ENCODE measurements at regions not wholly inside any gene's neighbourhood (a gene's known extent, or its start where the extent isn't known, plus 50 kb on each side); places are given as distances from the start of the nearest gene placed in this dataset.

- H3K4me3 ChIP-seq (ENCODE audit: low read length in 2 of 2): no peak overlapping the region
- H3K4me1 Mint-ChIP-seq: no peaks in the 10 kb centered on the region
- no peaks in the 10 kb centered on the region for H3K27me3 ChIP-seq (ENCODE audit: insufficient read depth, low read length)
- no peak for DNase-seq
- no peaks in the 10 kb centered on the region for H3K9me3 ChIP-seq (ENCODE audit: control insufficient read depth in 1 of 2, low read length in 2 of 2)
- no peaks in the 10 kb centered on the region for H3K36me3 Mint-ChIP-seq
- ChIA-PET POLR2A (ENCODE audit: partially characterized antibody) (no interaction called here), CTCF (ENCODE audit: partially characterized antibody) (no interaction called here)
- no peak overlapping the region for H3K27ac Mint-ChIP-seq
- H3K4me3 Mint-ChIP-seq: no peak overlapping the region
- no peak overlapping the region for H3K27ac ChIP-seq (ENCODE audit: low read depth, low read length)
- H3K36me3 ChIP-seq (ENCODE audit: insufficient read depth, low read length): no peaks in the 10 kb centered on the region
- H3K4me1 ChIP-seq (ENCODE audit: insufficient read depth, low read length): no peaks in the 10 kb centered on the region
- no peaks in the 10 kb centered on the region for H3K27me3 Mint-ChIP-seq
- H3K9me3 Mint-ChIP-seq: peaks cover 0 to 14% (median 7%) of the 10 kb centered on the region in 8 donors
- intact Hi-C loops (cut with micrococcal nuclease): no loop called here
These were observed 324.3 kb upstream of the SLIT2 start for GRCh38 chr4:19927381-19927780.

GRCh38 chr4:19925516-19925915 lies 326.2 kb upstream of the SLIT2 start:
- Mint-ChIP-seq H3K9me3 (peaks cover 0 to 14% (median 8%) of the 10 kb centered on the region in 8 donors), H3K4me3 (no peak overlapping the region), H3K36me3 (no peaks in the 10 kb centered on the region), H3K27me3 (no peaks in the 10 kb centered on the region), H3K4me1 (no peaks in the 10 kb centered on the region), H3K27ac (no peak overlapping the region)
- ChIA-PET CTCF (ENCODE audit: partially characterized antibody) (no interaction called here), POLR2A (ENCODE audit: partially characterized antibody) (no interaction called here)
- no peaks in the 10 kb centered on the region for H3K36me3 ChIP-seq (ENCODE audit: insufficient read depth, low read length)
- no peaks in the 10 kb centered on the region for H3K4me1 ChIP-seq (ENCODE audit: insufficient read depth, low read length)
- intact Hi-C loops (cut with micrococcal nuclease): no loop called here
- DNase-seq: no peak
- no peaks in the 10 kb centered on the region for H3K27me3 ChIP-seq (ENCODE audit: insufficient read depth, low read length)
- H3K27ac ChIP-seq (ENCODE audit: low read depth, low read length): no peak overlapping the region
- H3K4me3 ChIP-seq (ENCODE audit: low read length in 2 of 2): no peak overlapping the region
- no peaks in the 10 kb centered on the region for H3K9me3 ChIP-seq (ENCODE audit: control insufficient read depth in 1 of 2, low read length in 2 of 2)

GRCh38 chr4:19924761-19925160 lies 326.9 kb upstream of the SLIT2 start:
- ChIA-PET CTCF (ENCODE audit: partially characterized antibody) (no interaction called here), POLR2A (ENCODE audit: partially characterized antibody) (no interaction called here)
- Histone ChIP-seq H3K27ac (ENCODE audit: low read depth, low read length) (no peak overlapping the region), H3K4me3 (ENCODE audit: low read length in 2 of 2) (no peak overlapping the region), H3K36me3 (ENCODE audit: insufficient read depth, low read length) (no peaks in the 10 kb centered on the region), H3K27me3 (ENCODE audit: insufficient read depth, low read length) (no peaks in the 10 kb centered on the region), H3K9me3 (ENCODE audit: control insufficient read depth in 1 of 2, low read length in 2 of 2) (no peaks in the 10 kb centered on the region), H3K4me1 (ENCODE audit: insufficient read depth, low read length) (no peaks in the 10 kb centered on the region)
- H3K9me3 Mint-ChIP-seq: peaks cover 0 to 14% (median 7%) of the 10 kb centered on the region in 8 donors
- H3K36me3 Mint-ChIP-seq: no peaks in the 10 kb centered on the region
- H3K27ac Mint-ChIP-seq: no peak overlapping the region
- intact Hi-C loops (cut with micrococcal nuclease): no loop called here
- no peaks in the 10 kb centered on the region for H3K4me1 Mint-ChIP-seq
- no peaks in the 10 kb centered on the region for H3K27me3 Mint-ChIP-seq
- no peak overlapping the region for H3K4me3 Mint-ChIP-seq
- no peak for DNase-seq

DNA sequence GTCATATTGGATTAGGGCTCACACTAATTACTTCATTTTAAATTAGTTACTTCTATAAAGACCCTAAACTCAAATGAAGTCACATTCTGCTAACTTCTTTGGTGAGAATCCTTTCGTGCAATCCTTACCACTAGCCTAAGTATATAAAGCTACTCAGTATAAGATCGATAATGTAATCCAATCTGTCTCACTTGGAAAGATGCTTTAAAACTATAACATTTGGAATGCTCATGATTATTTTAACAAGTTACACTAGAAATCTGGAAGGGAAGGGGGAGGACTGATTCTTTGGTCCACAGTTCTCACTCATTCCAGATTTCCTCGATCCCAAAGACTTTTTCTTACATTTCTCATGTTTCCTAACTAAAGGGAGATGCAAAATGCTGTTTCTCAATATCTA lies 336.4 kb upstream of the SLIT2 start:
- Mint-ChIP-seq H3K27ac (no peak overlapping the region), H3K9me3 (peaks cover 4 to 21% (median 13%) of the 10 kb centered on the region in 8 donors), H3K27me3 (no peaks in the 10 kb centered on the region), H3K4me1 (no peaks in the 10 kb centered on the region), H3K4me3 (no peak overlapping the region), H3K36me3 (no peaks in the 10 kb centered on the region)
- Histone ChIP-seq H3K4me1 (ENCODE audit: insufficient read depth, low read length) (no peaks in the 10 kb centered on the region), H3K36me3 (ENCODE audit: insufficient read depth, low read length) (no peaks in the 10 kb centered on the region), H3K27ac (ENCODE audit: low read depth, low read length) (no peak overlapping the region), H3K27me3 (ENCODE audit: insufficient read depth, low read length) (no peaks in the 10 kb centered on the region), H3K9me3 (ENCODE audit: control insufficient read depth in 1 of 2, low read length in 2 of 2) (no peaks in the 10 kb centered on the region), H3K4me3 (ENCODE audit: low read length in 2 of 2) (no peak overlapping the region)
- no peak for DNase-seq
- POLR2A ChIA-PET (ENCODE audit: partially characterized antibody): no interaction called here
- CTCF ChIA-PET (ENCODE audit: partially characterized antibody): no interaction called here
- intact Hi-C loops (cut with micrococcal nuclease): no loop called here

- H3K4me3 Mint-ChIP-seq: no peak overlapping the region
- peaks cover 3 to 17% (median 8%) of the 10 kb centered on the region in 8 donors for H3K9me3 Mint-ChIP-seq
- H3K4me1 ChIP-seq (ENCODE audit: insufficient read depth, low read length): no peaks in the 10 kb centered on the region
- no peaks in the 10 kb centered on the region for H3K27me3 ChIP-seq (ENCODE audit: insufficient read depth, low read length)
- H3K4me3 ChIP-seq (ENCODE audit: low read length in 2 of 2): no peak overlapping the region
- H3K36me3 ChIP-seq (ENCODE audit: insufficient read depth, low read length): no peaks in the 10 kb centered on the region
- no peaks in the 10 kb centered on the region for H3K27me3 Mint-ChIP-seq
- no peak overlapping the region for H3K27ac Mint-ChIP-seq
- no peaks in the 10 kb centered on the region for H3K4me1 Mint-ChIP-seq
- ChIA-PET CTCF (ENCODE audit: partially characterized antibody) (no interaction called here), POLR2A (ENCODE audit: partially characterized antibody) (no interaction called here)
- H3K9me3 ChIP-seq (ENCODE audit: control insufficient read depth in 1 of 2, low read length in 2 of 2): no peaks in the 10 kb centered on the region
- intact Hi-C loops (cut with micrococcal nuclease): no loop called here
- H3K27ac ChIP-seq (ENCODE audit: low read depth, low read length): no peak overlapping the region
- no peaks in the 10 kb centered on the region for H3K36me3 Mint-ChIP-seq
- DNase-seq: no peak
These were observed 338.1 kb upstream of the SLIT2 start for GRCh38 chr4:19913650-19914049.

DNA sequence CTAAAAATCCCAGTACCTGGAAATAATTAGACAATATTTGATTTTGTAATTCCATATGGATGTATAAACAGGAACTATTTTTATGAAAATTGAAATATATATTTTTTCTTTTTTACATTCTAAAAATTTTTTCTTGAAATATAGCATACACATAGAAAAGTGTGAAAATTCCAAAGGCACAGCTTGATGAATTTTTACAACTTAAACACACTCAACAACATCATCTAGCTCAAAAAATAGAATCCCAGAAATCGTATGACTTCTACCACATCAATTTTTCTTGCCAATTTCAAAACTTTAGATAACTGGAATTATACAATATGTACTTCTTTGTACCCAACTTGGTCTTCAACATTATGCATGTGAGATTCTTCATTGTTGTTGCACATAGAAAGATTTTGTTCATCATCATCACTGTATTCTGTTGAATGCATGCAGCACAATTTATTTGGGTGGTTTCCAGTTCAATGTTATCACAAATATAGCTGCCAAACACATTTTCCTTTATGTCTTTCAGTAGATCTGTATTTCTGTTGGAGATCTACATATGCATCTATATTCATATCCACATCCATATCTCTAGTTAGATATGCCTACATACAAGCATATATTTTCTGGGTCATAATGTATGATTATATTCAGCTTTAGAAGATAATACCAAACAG lies 340.7 kb upstream of the SLIT2 start:
- no peaks in the 10 kb centered on the region for H3K4me1 Mint-ChIP-seq
- Histone ChIP-seq H3K27me3 (ENCODE audit: insufficient read depth, low read length) (no peaks in the 10 kb centered on the region), H3K27ac (ENCODE audit: low read depth, low read length) (no peak overlapping the region), H3K4me1 (ENCODE audit: insufficient read depth, low read length) (no peaks in the 10 kb centered on the region), H3K36me3 (ENCODE audit: insufficient read depth, low read length) (no peaks in the 10 kb centered on the region), H3K9me3 (ENCODE audit: control insufficient read depth in 1 of 2, low read length in 2 of 2) (no peaks in the 10 kb centered on the region), H3K4me3 (ENCODE audit: low read length in 2 of 2) (no peak overlapping the region)
- CTCF ChIA-PET (ENCODE audit: partially characterized antibody): no interaction called here
- H3K4me3 Mint-ChIP-seq: no peak overlapping the region
- H3K9me3 Mint-ChIP-seq: peaks cover 2 to 9% (median 3%) of the 10 kb centered on the region in 8 donors
- no peaks in the 10 kb centered on the region for H3K36me3 Mint-ChIP-seq
- H3K27ac Mint-ChIP-seq: no peak overlapping the region
- no peak for DNase-seq
- H3K27me3 Mint-ChIP-seq: no peaks in the 10 kb centered on the region
- intact Hi-C loops (cut with micrococcal nuclease): no loop called here
- POLR2A ChIA-PET (ENCODE audit: partially characterized antibody): no interaction called here

DNA sequence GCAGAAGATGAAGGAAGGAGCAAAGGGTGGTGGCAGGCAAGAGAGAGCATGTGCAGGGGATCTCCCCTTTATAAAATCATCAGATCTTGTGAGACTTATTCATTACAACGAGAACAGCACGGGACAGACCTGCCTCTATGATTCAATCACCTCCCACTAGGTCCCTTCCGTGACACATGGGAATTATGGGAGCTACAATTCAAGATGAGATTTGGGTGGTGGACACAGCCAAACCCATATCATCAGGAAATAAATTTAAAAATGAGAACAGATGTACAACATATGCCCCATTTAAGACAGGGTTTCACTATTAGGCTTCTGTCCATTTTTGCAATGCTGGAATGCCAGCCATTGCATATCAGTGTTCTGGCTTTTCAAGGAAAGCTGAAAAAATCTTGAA lies 346.7 kb upstream of the SLIT2 start:
- H3K9me3 ChIP-seq (ENCODE audit: control insufficient read depth in 1 of 2, low read length in 2 of 2): no peaks in the 10 kb centered on the region
- no peaks in the 10 kb centered on the region for H3K4me1 ChIP-seq (ENCODE audit: insufficient read depth, low read length)
- H3K9me3 Mint-ChIP-seq: peaks cover 0 to 11% (median 5%) of the 10 kb centered on the region in 8 donors
- H3K4me3 ChIP-seq (ENCODE audit: low read length in 2 of 2): no peak overlapping the region
- H3K4me1 Mint-ChIP-seq: no peaks in the 10 kb centered on the region
- ChIA-PET CTCF (ENCODE audit: partially characterized antibody) (no interaction called here), POLR2A (ENCODE audit: partially characterized antibody) (no interaction called here)
- no peaks in the 10 kb centered on the region for H3K27me3 Mint-ChIP-seq
- no peak overlapping the region for H3K4me3 Mint-ChIP-seq
- no peaks in the 10 kb centered on the region for H3K27me3 ChIP-seq (ENCODE audit: insufficient read depth, low read length)
- H3K36me3 ChIP-seq (ENCODE audit: insufficient read depth, low read length): no peaks in the 10 kb centered on the region
- intact Hi-C loops (cut with micrococcal nuclease): no loop called here
- no peak overlapping the region for H3K27ac ChIP-seq (ENCODE audit: low read depth, low read length)
- H3K36me3 Mint-ChIP-seq: no peaks in the 10 kb centered on the region
- DNase-seq: no peak
- no peak overlapping the region for H3K27ac Mint-ChIP-seq

DNA sequence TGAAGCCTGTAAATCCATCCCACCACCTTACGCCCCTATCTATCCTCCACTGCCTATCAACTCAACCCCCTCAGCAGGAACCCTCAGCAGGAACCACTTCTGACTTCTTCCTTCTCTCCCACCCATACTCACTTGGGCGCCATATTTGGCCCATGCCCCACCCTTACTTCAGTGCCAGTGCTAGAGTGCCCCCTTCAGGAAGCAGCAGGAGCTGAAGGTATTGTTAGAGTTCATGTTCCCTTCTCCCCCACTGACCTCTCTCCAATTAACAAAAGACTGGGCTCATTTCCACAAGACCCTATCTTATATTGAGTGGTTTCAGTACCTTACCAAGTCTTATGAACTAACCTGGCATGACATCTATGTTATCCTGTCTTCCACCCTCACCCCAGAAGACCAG lies 363.1 kb upstream of the SLIT2 start:
- Mint-ChIP-seq H3K4me1 (no peaks in the 10 kb centered on the region), H3K4me3 (no peak overlapping the region), H3K27ac (no peak overlapping the region), H3K9me3 (peaks cover 0 to 14% (median 9%) of the 10 kb centered on the region in 8 donors), H3K36me3 (no peaks in the 10 kb centered on the region), H3K27me3 (no peaks in the 10 kb centered on the region)
- Histone ChIP-seq H3K27ac (ENCODE audit: low read depth, low read length) (no peak overlapping the region), H3K4me3 (ENCODE audit: low read length in 2 of 2) (no peak overlapping the region), H3K9me3 (ENCODE audit: control insufficient read depth in 1 of 2, low read length in 2 of 2) (no peaks in the 10 kb centered on the region), H3K36me3 (ENCODE audit: insufficient read depth, low read length) (no peaks in the 10 kb centered on the region), H3K4me1 (ENCODE audit: insufficient read depth, low read length) (no peaks in the 10 kb centered on the region), H3K27me3 (ENCODE audit: insufficient read depth, low read length) (no peaks in the 10 kb centered on the region)
- ChIA-PET CTCF (ENCODE audit: partially characterized antibody) (no interaction called here), POLR2A (ENCODE audit: partially characterized antibody) (no interaction called here)
- intact Hi-C loops (cut with micrococcal nuclease): no loop called here
- DNase-seq: no peak

Data from CD4-positive, alpha-beta memory T cell (primary cell).